ENCODE measurements at regions not wholly inside any gene's neighbourhood (a gene's known extent, or its start where the extent isn't known, plus 50 kb on each side); places are given as distances from the start of the nearest gene placed in this dataset.

DNA sequence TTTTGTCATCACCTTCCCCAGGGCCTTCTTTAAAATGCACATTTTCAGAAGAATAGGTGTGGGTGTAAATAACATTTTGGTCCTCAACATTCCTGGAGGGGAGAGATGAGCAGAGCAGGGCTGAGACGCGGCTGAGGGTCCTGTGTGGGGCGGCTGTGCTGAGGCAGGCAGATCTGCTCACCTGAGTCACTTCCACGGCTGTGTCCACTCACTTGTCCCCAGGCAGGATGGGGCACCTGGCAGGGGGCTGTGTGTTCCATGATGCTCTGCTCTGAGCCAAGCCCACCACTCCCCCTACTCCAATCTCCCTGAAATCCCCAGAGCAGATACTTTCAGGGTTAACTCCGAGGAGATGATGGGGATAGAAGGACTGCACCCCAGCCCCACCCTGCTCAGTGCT is 93.8 kb downstream of the GLRX3 start:
- DNase-seq = no peak

DNA sequence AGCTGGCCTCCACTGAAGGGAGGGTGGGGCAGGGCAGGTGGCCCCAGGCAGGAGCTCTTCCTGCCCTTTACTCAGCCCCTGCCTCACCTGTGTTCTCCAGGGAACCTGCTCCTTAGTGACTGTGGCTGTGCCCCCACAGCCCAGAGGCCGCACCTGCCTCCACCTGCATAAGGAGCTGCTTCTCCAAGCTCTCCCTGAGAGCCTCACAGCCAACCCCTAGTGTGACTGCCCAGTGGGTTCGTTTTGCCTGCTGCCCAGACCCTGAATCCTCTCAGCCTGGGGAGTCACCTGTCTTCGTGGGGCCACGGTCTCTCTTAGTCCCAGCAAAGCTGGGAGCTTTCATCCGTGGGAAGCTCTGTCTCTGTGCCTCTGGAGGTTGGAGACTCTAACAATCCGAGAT is 94.4 kb downstream of the GLRX3 start:
- no peak for DNase-seq

DNA sequence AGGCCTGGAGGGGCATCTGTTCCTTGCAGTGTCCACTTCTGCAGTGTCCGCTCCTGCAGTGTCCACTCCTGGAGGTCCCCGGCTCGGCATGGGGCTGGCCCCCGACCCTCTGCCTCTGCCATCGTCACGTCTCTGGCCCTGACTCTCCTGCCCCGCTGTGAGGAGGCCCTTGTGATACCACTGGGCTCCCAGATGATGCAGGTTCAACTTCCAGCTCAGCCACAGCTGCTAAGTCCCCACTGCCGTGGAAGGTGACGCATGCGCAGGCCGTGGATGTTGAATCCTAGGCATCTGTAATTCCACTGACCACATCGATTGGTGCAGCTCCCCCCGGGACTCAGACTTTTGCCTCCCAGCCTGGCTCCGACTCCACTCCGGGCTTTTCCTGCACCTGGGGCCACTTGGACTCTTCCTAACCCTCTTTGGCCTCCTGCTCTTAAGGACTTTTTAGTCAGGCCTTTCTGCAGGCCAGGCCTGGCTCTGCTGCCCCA is 95.1 kb downstream of the GLRX3 start:
- no peak for DNase-seq

DNA sequence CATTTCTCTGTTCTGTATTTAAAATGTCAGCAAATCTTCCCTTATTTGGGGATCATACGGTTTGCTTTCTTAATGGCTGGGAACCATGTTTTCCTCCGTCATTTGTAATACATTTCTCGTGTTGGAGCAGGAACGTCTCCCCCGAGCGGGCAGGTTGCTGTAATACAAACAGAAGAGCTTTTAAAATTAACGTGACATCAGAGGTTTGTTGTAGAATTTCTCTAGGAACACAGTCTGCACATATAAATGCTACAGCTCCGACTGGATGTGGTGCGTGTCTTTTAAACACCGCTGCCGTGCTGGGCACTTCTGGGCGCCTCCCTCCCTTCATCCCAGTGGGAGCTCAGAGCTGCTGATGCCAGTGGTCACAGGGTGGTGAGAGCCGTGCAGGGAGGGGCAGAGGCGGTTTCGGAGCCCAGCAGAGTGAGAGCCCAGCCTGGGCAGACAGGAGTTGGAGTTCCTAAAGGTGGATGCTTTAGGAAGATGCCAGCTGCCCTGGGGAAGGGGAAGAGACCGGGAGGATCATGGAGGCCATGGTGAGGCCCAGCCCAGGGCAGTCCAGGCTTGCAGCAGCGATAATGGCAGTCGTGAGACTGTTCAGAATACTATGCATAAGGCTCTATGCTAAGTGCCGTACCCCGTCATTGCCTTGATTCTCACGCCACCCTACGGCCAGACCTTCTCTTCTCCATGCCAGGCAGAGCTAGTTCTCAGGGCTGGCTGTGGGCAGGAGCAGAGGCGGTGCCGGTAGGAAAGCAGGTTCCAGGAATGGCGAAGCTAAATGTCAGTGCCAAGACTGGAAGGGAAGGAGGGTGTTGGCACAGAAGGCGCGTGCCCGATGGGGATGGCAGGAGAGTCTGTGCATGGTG is 96.2 kb downstream of the GLRX3 start:
- no peak for DNase-seq

DNA sequence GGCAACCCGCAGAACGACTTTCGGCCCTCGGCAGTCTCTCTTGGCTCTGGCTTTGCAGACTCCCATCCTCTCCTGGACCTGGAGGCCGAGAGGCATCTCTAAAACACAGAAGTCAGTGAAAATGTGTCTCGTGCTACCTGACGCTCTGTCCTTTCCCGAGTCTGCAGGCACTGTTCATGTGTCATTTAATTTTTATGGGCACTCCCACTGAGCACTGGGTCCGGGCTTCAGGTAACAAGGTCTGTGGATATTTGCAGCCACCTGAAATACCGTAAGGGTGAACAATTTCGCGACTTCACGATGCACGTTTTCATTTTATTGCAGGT is 96.8 kb downstream of the GLRX3 start:
- no peak for DNase-seq

DNA sequence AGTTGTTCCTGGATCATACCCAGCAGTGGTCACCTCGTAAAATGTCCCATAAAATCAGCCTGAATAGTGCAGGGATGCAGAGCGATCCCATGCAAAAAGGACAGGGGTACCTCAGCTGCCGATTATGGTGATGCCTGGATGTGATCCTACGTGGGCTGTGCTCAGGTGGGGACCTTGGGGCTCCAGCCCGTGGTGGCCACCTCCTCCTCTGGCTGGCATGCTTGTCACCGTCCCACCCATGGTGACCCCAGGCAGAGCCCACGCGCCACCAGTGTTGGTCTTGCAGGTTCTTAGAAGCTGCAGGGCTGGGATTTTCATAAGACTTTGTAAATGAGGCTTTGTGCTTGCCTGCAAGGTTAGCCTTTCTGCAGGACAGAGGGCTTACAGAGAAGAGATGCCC is 97.2 kb downstream of the GLRX3 start:
- no peak for DNase-seq

DNA sequence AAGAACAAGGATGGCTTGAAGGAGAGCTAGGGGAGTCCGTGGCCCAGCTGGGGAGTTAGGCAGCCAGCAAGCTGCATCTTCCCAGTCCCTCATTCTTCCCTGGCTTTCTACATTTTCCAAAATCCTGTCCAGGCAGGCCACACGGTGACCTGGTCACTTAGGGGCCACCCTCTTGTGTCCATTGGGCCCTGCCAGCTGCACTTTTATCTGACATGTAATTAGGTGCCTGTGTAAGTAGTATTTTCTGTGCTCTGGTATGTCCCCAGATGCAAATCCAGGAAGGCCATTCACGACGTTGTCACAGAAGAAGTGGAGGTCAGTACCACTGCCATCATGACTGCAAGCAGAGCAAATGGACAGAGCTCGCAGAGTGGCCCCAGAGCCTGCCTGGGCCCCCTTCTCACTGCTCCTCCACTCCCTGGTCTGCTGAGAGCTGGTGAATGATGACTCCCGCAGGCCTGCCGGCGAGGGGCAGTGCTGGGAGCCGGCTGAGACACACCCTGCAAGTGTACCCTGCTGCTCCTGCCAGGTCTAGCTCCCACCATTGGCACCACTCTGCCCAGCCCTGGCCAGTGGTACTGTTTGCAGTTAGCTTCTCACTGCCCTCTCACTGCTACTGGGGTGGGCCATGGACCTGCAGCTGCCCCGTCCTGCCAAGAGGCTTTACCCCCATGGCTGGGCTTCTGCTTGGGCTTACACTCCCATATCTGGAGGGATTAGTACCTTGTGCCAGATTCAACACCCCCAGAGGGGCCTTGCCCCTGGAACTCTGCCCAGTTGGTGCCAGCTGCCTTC is 98.2 kb downstream of the GLRX3 start:
- DNase-seq = no peak

DNA sequence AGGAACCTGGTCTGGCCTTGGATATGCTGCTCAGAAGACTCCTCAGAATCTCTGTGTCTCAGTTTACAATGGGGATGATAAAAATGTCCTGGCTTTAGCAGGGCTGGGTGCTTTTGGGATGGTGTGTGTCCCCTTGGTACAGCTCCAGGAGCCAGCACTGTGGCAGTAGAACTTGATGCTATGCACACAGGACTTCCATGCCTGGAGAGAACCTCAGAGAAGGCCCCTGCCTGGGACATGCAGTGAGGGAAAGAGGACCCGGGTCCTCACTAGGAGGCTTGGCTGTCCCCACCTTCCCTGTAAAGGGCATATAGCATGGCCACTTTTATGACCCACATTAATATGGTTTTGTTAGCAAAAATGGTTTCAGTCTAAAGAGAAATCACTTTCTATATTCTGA is 100.5 kb downstream of the GLRX3 start:
- no peak for DNase-seq

DNA sequence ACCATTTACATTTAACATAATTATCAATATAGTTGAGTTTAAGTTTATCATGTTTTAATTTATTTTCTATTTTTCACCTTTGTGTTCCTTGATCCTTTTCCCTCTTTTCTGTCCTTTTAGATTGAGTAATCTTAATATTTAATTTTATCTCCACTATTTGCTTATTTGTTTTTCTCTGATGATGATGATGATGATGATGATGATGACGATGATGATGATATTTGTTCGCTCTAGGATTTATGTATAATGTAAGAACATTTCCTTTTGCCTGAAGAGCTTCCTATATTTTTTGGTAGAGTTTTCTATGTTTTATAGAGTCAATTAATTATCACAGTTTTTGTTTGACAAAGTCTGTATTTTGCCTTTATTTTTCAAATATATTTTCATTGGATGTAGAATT is 104.2 kb downstream of the GLRX3 start:
- no peak for DNase-seq

DNA sequence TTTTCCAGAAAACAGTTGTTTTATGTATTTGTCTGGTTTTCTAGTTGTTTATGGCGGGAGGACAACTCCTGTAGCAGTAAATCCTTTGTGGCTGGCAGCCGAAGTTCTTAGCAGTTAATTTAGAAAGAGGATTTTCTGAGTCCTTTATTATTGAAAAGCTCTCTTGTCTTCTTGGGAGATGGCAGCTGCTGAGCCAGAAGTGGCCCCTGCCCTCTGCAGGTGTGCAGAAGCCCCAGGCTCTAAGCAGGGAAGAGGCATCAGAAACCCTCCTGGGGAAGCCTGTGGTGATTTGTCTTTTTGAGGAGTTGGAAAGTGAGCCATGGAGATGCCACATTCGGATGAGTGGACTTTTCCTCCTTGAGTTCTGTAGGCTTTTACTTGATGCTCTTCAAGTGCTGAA is 106.3 kb downstream of the GLRX3 start:
- no peak for DNase-seq

DNA sequence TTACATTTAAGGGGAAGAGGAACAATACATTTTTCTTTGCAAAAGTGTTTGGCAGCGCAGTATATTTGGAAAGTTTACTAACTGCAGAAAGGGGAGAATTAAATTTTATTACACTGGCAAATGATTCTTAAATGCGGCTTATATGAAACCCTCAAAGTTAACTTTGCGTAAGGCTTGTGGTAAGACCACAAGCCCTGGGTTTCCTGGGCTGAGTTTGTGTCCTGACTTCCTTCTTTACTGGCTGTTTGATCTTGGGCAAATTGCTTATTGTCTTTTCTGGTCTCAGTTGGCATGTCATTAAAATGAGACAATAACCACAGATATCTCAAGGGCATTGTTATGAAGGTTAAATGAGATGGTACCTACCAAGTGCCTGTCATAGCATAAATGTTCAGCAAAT is 106.8 kb downstream of the GLRX3 start:
- no peak for DNase-seq

DNA sequence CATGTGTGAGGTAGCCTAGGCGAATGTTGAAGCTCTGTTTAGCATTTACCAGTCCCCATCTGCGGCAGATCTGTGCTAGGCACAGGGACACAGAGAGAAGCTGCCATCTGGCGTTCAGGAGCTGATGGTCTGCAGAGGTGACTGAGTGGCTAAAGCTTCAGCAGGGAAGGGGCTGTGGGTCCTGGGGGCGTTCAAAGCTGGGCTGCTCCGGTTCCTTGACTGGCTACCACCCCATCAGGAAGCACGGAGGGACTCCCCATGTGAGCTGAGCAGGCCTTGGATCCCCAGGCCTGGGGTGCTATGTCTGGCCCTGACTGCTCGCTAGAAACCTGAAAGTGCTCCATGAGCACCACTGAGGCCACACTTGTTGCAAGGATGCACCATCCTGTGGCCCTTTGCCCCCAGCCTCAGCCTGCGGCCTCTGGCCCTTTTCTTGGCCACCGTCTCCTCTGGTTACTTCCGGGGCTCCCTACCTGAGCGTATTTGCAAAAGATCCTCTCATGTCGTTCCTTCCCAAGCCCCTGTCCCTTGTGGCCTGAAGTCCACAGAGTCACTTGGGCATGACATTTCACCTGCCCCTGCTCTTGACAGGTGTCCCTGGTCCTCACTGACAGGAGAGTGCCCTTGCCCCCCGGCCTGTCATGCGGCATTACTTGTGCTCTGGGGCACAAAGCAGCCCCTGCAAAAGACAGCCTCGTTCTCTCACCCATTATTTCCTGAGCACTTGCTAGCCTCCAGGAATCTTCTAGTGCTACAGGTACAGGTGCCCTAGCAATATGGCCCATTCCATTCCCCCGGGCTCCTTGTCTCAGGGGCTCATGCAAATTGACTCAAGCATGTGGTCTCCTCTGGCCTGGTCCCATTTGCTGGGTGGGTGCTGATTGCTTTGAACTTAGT is 108.1 kb downstream of the GLRX3 start:
- DNase-seq = no peak

DNA sequence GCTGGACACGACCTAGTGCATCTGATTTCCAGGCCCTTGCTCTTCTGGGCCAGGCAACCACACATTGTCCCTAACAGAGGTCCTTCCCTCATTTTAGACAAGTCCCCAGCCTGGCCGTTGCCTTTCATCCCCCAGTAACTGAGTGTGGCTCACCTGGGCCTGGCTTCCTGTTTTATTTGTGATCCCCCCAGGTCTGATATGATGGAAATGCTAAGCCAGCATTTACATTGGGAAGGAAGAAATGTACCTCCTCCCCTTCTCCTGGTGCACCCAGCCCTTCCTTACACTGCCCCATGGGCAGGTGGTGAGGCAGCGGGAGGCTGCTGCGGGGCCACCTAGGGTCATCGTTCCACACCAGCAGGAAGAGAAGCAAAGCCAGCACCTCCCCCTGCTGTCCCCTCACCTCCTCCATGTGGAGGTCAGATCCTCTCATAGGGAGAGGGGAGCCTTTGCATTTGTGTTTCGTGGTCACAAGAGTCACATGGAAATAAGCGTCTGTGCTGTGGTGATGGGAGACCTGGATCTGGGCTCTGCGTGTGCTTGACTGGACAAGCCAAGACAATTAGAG is 108.8 kb downstream of the GLRX3 start:
- no peak for DNase-seq

DNA sequence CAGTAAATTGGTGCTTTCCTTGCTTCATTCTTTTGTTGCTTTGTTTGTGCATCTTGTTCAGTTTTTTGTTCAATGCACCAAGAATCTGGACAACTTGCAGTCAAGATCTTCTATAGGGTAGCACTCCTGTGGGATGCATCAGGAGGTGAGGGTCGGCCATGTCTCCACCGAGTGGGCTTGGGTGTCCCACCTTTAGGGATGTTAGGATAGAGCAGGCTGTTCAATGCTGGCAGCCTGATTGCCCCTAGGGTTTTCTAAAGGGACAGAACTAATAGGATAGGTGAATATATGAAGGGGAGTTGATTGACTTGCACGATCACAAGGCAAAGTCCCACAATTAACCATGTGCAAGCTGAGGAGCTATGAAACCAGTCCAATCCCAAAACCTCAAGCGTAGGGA is 109.9 kb downstream of the GLRX3 start:
- no peak for DNase-seq

DNA sequence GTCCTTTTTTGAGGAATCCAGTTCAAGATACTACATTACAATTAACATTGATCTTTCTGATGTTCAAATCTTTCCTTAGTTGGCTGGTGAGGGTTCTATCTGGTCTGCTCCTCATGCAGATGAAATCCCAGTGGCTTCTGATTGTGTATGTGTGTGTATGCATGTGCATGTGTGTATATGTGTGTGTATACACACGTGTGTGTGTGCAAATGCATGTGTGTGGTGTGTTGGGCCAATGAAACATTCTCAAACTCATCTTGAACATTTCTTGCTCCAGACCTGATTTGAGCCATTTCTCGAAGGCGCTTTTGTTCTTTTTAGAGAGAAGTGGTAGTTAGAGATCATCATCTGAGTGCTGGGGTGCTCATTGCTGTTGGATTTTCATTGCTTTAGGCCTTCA is 113.9 kb downstream of the GLRX3 start:
- DNase-seq = no peak

DNA sequence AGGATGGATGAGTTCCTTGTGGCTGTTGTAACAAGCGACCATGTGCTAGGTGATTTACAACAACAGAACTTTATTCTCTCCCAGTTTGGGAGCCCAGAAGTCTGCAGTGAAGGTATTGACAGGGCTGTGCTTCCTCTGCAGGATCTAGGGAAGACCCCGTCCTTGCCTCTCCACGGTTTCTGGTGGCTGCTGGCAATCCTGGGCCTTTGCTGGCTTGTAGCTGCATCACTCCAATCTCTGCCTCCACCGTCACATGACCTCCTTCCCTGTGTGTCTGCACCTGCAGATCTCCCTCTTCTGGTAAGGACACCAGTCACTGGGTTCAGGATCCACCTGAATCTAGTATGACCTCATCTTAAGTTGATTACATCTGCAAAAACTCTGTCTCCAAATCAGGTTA is 115.6 kb downstream of the GLRX3 start:
- DNase-seq = no peak

DNA sequence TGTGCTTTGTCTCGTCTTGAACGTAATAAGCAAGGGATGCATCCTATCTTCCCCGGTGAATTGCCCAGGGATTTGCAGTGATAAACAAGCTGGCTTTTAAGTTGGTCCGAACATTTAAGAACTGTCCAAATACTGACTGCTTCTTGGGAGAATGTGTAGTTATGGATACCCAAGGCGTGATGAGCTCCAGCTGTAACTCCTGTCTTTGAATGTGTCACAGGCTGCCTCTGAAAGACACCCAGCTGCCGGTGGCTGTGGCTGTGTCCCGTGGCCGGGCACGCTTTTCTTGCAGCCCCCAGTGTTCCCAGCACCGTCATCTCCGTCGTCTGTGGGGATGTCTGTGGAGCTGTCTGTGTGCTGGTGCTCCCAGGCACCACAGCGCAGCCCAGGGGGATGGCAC is 118.1 kb downstream of the GLRX3 start:
- no peak for DNase-seq

DNA sequence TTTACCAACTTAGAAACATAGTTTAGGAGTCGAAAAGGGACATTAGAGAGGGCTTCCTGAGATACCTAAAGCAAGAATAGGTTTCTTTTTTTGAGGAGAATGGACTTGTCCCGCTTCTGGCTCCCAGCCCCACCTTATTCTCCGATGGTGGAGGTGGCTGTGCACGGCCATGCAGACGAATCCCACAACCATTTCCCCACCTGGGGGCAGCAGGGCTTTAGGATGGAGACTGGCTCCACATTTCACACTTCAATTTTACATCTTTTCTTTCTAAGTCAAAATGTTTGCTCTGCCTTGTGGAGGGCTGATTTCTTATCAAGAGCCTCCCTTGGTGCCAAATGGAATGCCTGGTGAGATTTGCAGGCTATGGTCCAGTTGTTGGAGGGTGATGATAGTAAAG is 118.5 kb downstream of the GLRX3 start:
- no peak for DNase-seq

DNA sequence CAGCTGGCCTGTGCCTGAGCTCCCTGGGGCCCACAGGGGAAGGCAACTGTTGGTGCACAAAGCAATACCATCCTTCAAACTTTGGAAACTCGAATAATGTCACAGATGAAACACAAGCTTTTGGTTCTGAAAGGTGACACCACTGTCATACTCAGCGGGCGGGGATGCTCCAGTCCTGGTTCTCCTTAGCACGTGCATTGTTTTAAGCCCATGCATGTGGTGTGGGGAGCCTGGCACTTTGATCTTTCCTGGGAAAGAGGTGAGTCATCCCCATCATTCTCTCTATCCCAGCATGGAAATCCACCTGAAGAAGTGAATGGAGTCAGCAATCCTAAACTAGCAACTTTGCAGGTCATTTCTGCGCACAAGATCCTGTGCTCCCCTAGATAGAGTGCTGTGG is 119.6 kb downstream of the GLRX3 start:
- DNase-seq = no peak

DNA sequence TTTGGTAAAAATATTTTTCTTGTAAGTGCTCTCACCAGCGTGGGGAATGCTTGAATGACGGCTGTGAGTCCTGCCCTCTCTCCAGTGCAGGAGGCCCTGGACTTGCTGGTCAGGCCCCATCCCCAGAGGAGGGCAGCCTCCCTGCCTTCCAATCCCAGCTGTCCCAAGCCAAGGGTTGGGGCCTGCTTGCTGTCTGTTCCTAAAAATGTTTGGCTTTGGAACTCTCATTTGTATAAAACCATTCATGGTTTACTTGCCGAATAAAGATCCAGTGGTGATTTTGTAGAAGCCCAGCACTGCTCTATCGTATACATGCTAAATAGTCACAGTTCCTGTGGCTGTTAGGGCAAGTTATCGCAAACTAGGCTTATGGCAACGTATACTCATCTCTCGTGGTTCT is 121.7 kb downstream of the GLRX3 start:
- no peak for DNase-seq

DNA sequence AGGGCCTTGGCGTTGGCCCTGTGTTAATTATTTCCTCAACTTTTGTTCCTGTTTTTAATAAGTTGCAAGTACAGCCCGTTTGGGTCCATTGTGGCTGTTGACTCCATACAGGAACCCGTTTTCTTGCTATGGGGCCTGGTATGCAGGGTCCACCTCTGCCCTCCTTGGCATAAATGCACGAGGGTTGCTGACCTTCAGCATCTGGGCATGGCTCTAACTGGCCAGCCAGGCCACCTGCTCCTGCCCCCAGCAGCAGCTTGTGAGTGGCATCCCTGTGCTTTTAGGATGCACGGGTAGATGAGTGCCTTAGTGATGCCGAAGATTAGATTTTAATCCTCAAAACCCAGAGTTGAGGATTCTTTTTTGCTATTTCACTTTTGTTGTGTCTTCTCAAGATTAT is 123.2 kb downstream of the GLRX3 start:
- DNase-seq = no peak

DNA sequence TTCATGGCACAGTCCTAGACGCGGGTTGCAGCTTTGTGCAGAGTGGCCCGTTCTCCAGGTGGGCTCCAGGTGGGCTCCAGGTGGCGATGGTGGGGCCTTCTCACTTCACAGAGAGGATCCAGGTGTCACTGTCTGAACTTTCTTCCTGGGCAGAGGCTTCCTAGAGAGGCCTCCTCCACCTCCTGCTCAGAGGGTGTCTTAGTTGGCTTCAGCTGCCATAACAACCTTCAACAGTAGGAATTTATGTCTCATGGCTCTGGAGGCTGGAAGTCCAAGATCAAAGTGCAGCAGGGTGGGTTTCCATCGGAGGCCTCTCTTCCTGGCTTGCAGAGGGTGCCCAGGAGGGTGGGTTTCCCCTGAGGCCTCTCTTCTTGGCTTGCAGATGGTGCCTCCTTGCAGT is 125.1 kb downstream of the GLRX3 start:
- no peak for DNase-seq

DNA sequence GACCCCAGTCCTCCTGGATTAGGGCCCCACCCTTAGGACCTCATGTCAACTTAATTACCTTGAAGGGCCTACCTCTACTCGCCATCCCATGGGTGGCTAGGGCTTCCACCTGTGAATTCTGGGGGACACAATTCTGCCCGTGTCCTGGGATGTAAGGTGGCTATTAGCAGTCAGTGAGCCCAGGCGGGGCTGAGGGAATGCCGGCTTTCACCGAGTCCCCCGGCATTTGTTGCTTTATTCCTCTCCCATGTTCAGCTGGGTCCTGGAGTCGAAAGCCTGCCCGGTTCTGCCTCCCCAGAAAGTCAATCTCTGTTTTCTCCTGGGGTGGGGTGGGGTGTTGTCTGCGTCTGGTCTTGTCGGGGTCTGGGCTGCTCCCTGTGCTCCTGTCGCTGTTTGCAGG is 125.6 kb downstream of the GLRX3 start:
- no peak for DNase-seq

Data from SHP77 treated with DMSO at 0.1 percent for 48 hours (cell line).